Endodermal cell (in vitro differentiated cells): ENCODE measurements at regions not wholly inside any gene's neighbourhood (a gene's known extent, or its start where the extent isn't known, plus 50 kb on each side); places are given as distances from the start of the nearest gene placed in this dataset.
"Not testable (repeated sequence)": the region's sequence is repeated elsewhere in the genome, so short reads cannot be mapped to it uniquely, and the experiment has no call there.

Experiments
- DNase-seq: peaks from one replicate; pipeline ENCODE4 v3.0.0-alpha.2; 2017
- H3K27ac ChIP-seq: 2 replicates; pipeline ENCODE4 v1.5.1; 2013; ENCODE audit warnings: mild to moderate bottlenecking, low read depth, low read length, moderate library complexity
- H3K27me3 ChIP-seq: 2 replicates; pipeline ENCODE4 v1.6.1; 2013; ENCODE audit warnings: mild to moderate bottlenecking, low read length, moderate library complexity; ENCODE audit not compliant: insufficient read depth, control insufficient read depth, poor library complexity, severe bottlenecking
- H3K36me3 ChIP-seq: 2 replicates; pipeline ENCODE4 v1.7.0; 2013; ENCODE audit warnings: mild to moderate bottlenecking, low read length, moderate library complexity; ENCODE audit not compliant: control insufficient read depth, insufficient read depth
- H3K4me1 ChIP-seq: one replicate; pipeline ENCODE4 v1.7.0; 2013; ENCODE audit warnings: low read length; ENCODE audit not compliant: control insufficient read depth, insufficient read depth
- H3K4me3 ChIP-seq: 2 replicates; pipeline ENCODE4 v1.5.1; 2013; ENCODE audit warnings: mild to moderate bottlenecking, low read length, moderate library complexity
- H3K9ac ChIP-seq: 2 replicates; pipeline ENCODE4 v1.6.1; 2013; ENCODE audit warnings: mild to moderate bottlenecking, low read length, moderate library complexity; ENCODE audit not compliant: poor library complexity, severe bottlenecking; ENCODE audit errors: extremely low read depth
- H3K9me3 ChIP-seq: 2 replicates; pipeline ENCODE4 v1.6.1; 2013; ENCODE audit warnings: mild to moderate bottlenecking, low read length, moderate library complexity; ENCODE audit not compliant: control insufficient read depth
- H3K27ac Mint-ChIP-seq: 2 replicates; pipeline ENCODE4 v1.8.0; 2020; ENCODE audit warnings: mixed read lengths
- H3K27me3 Mint-ChIP-seq: 2 replicates; pipeline ENCODE4 v1.8.0; 2021; ENCODE audit warnings: mild to moderate bottlenecking, mixed read lengths; ENCODE audit not compliant: insufficient read depth
- H3K36me3 Mint-ChIP-seq: 2 replicates; pipeline ENCODE4 v1.8.0; 2020; ENCODE audit warnings: low read depth, mixed read lengths
- H3K4me1 Mint-ChIP-seq: 2 replicates; pipeline ENCODE4 v1.8.0; 2020; ENCODE audit warnings: mixed read lengths
- H3K4me3 Mint-ChIP-seq: 2 replicates; pipeline ENCODE4 v1.8.0; 2020; ENCODE audit warnings: mild to moderate bottlenecking, moderate library complexity, mixed read lengths
- H3K9me3 Mint-ChIP-seq: 2 replicates; pipeline ENCODE4 v1.8.0; 2020; ENCODE audit warnings: mild to moderate bottlenecking, mixed read lengths
- CTCF ChIP-seq: fragments of 200-600 bp; sonication (generic); conservative IDR thresholded peaks from 2 replicates; pipeline ENCODE4 v1.5.0; 2021; ENCODE audit warnings: antibody characterized with exemption, mild to moderate bottlenecking
- WGBS, 2 experiments: methylation state at CpG; one replicate each; pipeline versions ENCODE4 v1.1.5 to v1.1.7; 2013; ENCODE audit warnings: missing lambda C conversion rate in 2 of 2, mixed read lengths in 1 of 2; ENCODE audit not compliant: insufficient coverage in 1 of 2, insufficient read length in 1 of 2; 5-methylcytosine and 5-hydroxymethylcytosine counted together

GRCh38 chr12:7591531-7591930 is 74.2 kb downstream of the APOBEC1 start:
- H3K4me1 Mint-ChIP-seq: no peaks in the 10 kb centered on the region
- no peak overlapping the region for H3K4me3 Mint-ChIP-seq
- TF ChIP-seq CTCF: no peak
- Histone ChIP-seq H3K4me1 (no peaks in the 10 kb centered on the region), H3K27me3 (no peaks in the 10 kb centered on the region), H3K4me3 (no peak overlapping the region), H3K9ac (no peak overlapping the region), H3K27ac (no peak overlapping the region), H3K36me3 (no peaks in the 10 kb centered on the region), H3K9me3 (peaks cover 3% of the 10 kb centered on the region)
- DNase-seq: no peak
- H3K27ac Mint-ChIP-seq: no peak overlapping the region
- H3K9me3 Mint-ChIP-seq: peaks cover 44% of the 10 kb centered on the region
- peaks cover 20% of the 10 kb centered on the region for H3K36me3 Mint-ChIP-seq
- H3K27me3 Mint-ChIP-seq: peaks cover 1% of the 10 kb centered on the region
- 96 to 100% methylated on average over 2 to 4 of the region's 4 CpGs for WGBS, 2 experiments

- 92 to 100% methylated on average over 1 to 24 of the region's 27 CpGs for WGBS, 2 experiments
- peaks cover 20% of the 10 kb centered on the region for H3K36me3 Mint-ChIP-seq
Observed at GRCh38 chr12:7590085-7590484, 75.6 kb downstream of the APOBEC1 start.

GRCh38 chr12:7588742-7589329 is 76.9 kb downstream of the APOBEC1 start:
- Mint-ChIP-seq H3K36me3 (peaks cover 20% of the 10 kb centered on the region), H3K9me3 (peaks cover 47% of the 10 kb centered on the region)
- H3K27ac Mint-ChIP-seq, H3K27me3 ChIP-seq, H3K4me1 Mint-ChIP-seq, H3K27me3 Mint-ChIP-seq, H3K36me3 ChIP-seq, H3K4me3 ChIP-seq, H3K9ac ChIP-seq, H3K4me3 Mint-ChIP-seq, H3K4me1 ChIP-seq, H3K9me3 ChIP-seq, H3K27ac ChIP-seq: not testable (repeated sequence)
- DNase-seq: peak; percentile 76
- TF ChIP-seq CTCF: peak; percentile 83
- 90% methylated on average over 4 of the region's 4 CpGs; no CpG with 5 or more reads in 1 of the 2 experiments for WGBS, 2 experiments

More at GRCh38 chr12:7590085-7590484, 75.6 kb downstream of the APOBEC1 start:
- H3K27ac Mint-ChIP-seq, H3K4me3 ChIP-seq, H3K9me3 ChIP-seq, H3K27me3 ChIP-seq, H3K4me1 ChIP-seq, H3K27me3 Mint-ChIP-seq, H3K27ac ChIP-seq, H3K36me3 ChIP-seq, H3K4me3 Mint-ChIP-seq, H3K4me1 Mint-ChIP-seq, H3K9ac ChIP-seq, DNase-seq: not testable (repeated sequence)
- H3K9me3 Mint-ChIP-seq: peaks cover 47% of the 10 kb centered on the region

GRCh38 chr12:7584137-7584536 is 80.6 kb upstream of the CD163 start:
- H3K4me1 Mint-ChIP-seq, H3K27me3 ChIP-seq, H3K4me3 ChIP-seq, H3K27ac Mint-ChIP-seq, H3K4me1 ChIP-seq, H3K36me3 ChIP-seq, H3K27me3 Mint-ChIP-seq, H3K27ac ChIP-seq, H3K4me3 Mint-ChIP-seq, H3K9ac ChIP-seq, DNase-seq: not testable (repeated sequence)
- H3K9me3 ChIP-seq: peaks cover 24% of the 10 kb centered on the region
- 86 to 100% methylated on average over 1 of the region's 1 CpG for WGBS, 2 experiments
- H3K36me3 Mint-ChIP-seq: peaks cover 17% of the 10 kb centered on the region
- peaks cover 51% of the 10 kb centered on the region for H3K9me3 Mint-ChIP-seq
